ELF-1 (cell line): ENCODE measurements at regions not wholly inside any gene's neighbourhood (a gene's known extent, or its start where the extent isn't known, plus 50 kb on each side); places are given as distances from the start of the nearest gene placed in this dataset.

ENCODE experiments used
- DNase-seq: peaks from one replicate; pipeline ENCODE4 v3.0.0-alpha.2; 2016; ENCODE audit warnings: low read depth, low spot score

GRCh38 chr4:11931266-11931820, 502.6 kb upstream of the HS3ST1 start:
- DNase-seq = no peak

DNA sequence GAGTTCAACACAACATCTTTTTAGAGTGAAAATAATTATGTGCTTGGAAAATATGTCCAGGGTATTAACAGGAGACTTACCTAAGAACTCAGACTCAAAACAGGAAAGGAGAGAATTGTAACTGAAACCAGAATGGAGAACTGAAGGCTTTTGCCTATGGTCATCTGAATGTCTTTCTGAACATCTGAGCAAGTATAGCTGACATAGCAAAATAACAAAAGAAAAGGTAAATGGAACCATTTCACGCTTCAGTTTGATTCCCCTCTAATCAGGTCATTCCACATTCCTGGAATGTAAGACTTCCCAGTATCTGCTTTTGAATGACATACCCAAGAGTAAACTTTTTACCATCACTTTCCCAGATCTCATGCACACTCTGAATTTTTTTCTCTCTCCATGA, 500.4 kb upstream of the HS3ST1 start:
- no peak for DNase-seq

GRCh38 chr4:11919316-11919715, 490.6 kb upstream of the HS3ST1 start:
- DNase-seq = no peak

DNA sequence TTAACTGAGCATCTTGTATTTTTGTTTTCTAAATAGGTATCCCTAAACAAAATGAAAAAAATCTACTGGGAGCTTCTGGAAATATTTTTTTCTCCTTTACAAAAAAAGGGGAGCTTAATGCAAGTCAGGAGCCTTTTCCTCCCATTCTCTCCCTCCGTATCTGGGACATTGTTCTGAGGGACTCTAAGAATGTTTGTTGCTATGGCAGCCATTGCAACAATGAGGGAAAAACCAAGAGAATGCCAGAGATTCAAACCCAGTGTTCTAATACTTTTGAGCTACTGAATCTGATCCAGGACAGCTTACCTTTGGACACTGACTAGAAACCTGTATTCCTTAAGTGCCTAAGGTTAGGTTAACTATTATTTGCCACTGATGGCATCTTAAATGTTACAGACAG, 485.7 kb upstream of the HS3ST1 start:
- DNase-seq = no peak

GRCh38 chr4:11912886-11913285, 484.2 kb upstream of the HS3ST1 start:
- no peak for DNase-seq

DNA sequence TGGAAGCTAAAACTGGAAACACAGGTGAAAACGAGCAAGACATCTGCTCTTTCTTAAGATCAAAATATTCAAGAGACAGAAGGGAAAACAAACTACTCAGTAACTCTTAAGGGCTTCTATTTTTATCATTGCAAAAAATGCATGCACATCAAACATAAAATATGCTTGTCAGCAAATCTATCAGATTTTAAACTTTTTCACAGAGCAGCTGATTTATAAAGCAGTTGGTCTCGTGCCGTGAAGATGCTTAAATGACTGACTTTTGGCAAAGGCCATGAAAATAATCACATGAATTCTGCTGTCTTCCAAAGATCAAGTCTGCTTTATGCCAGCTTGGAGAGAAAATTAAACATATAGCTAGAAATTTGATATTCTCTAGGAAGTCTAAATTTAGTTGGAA, 482.1 kb upstream of the HS3ST1 start:
- no peak for DNase-seq

- no peak for DNase-seq
Measured at GRCh38 chr4:11908712-11909111, 480.0 kb upstream of the HS3ST1 start.

GRCh38 chr4:11908205-11908604, 479.5 kb upstream of the HS3ST1 start:
- DNase-seq = no peak

DNA sequence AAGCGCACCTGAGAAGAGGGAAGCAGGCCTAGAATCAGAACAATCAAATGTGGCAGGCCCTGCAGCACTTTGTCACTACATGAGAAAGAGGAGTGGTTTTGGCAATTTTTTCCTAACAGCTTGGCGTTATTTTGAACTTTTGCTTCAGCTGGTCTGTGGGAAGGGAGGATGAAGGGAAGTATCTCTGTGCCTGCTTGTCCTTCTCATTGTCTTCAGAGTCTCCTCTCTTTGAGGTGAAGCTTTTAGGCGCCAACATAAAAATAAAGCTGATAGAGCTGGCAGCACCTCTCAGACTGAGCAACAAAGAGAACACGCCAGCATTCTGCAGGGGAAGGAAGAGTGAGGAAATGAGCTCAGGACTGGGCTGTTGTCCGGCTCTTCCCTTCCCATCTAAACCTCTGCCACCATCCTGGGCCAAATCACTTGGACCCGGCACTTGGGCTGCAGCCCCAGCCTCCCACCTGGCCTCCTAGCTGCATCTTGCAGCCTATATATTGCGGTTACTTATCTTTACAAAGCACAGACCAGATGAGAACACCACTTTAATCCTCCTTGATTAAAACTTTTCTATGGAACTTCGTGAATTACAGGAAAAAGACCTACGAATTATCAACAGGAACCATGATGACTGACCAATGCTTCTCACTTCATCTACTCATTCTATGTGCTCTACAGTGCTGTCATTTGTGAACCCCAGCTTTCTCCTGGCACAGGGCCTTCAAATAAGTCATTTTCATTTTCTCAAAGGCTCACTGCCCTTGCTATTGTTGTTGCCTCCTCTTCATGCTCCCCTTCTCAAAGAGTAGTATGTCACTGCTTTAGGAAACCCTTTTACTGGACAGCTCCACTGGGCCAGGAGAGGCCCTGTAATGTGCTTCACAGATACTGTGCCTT, 476.4 kb upstream of the HS3ST1 start:
- DNase-seq = no peak

GRCh38 chr4:11904117-11904535, 475.4 kb upstream of the HS3ST1 start:
- DNase-seq = no peak

- no peak for DNase-seq
Measured at GRCh38 chr4:11901089-11901488, 472.4 kb upstream of the HS3ST1 start.

GRCh38 chr4:11900359-11900758, 471.7 kb upstream of the HS3ST1 start:
- DNase-seq = no peak

DNA sequence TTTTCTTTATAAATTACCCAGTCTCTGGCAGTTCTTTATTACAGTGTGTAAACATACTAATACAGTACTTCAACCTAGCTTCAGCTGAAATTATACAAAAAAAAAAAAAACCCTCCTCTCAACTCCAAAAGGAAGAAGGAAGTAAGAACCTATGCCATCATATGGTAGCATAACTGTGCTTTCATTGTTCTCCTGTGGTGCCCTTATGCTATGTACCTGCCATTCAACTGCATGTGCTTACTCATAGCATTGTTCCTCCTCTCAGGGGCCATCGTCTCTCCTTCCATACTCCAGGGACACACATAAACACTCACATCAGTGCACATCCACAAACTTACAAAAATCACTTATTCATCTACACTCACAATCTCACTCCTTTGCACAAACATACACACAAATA, 470.1 kb upstream of the HS3ST1 start:
- DNase-seq = no peak

DNA sequence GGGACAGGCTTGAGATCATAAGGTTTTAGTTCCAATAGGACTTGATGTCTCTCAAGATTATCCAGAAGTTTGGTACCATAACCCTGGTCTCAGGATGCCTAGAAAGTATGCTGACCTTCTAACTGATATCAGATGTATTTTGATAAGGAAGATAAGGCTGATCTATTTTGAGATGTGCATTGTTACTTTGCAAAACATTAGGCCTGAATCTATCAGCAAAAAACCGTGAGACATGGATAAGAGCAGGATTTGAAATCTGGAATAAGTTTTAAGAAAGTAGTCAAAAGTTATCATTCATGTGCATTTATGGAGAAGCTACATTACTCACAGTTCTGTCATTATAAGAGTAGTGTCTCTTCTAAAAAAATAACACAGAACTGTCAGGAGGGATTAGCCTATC, 467.1 kb upstream of the HS3ST1 start:
- no peak for DNase-seq

- no peak for DNase-seq
Measured at GRCh38 chr4:11894977-11895376, 466.3 kb upstream of the HS3ST1 start.

GRCh38 chr4:11894221-11894620, 465.5 kb upstream of the HS3ST1 start:
- no peak for DNase-seq

GRCh38 chr4:11889099-11889498, 460.4 kb upstream of the HS3ST1 start:
- no peak for DNase-seq

GRCh38 chr4:11881947-11882346, 453.3 kb upstream of the HS3ST1 start:
- DNase-seq = no peak

DNA sequence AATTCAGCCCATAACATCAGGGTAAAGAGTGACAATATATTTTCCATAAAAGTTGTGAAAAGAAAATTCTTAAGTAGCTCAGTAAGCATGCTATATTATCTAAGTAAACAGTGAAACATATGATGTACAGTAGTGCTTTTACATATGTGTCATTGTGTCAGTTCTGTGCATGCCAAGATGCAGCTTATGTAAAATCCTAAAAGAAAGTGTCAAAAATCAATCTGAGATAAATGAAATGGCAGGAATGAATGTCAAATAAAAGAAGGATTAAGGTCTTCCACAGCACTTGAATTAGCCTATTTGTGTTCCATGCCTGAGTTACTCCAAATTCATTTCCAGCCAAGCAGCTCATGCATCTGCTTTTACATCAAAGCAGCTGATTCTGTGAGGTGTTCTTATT, 452.7 kb upstream of the HS3ST1 start:
- DNase-seq = no peak

DNA sequence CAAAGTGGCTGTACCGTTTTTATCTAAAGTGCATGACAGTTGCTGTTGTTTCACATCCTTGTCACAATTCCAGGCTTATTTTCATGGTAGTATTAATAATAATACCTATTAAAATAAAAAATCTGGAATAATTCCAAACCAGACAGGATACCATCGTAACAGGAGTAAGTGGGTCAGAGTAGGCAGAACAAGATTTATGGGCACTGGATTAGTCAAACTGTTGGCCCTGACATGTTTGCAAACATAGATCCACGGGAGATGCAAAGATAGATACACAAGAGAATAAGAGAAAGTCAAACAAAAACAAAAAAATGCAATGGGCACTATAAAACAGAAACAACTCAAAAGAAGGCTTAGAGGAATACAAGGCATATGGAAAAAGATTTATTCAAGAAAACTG, 449.5 kb upstream of the HS3ST1 start:
- no peak for DNase-seq

- no peak for DNase-seq
Measured at GRCh38 chr4:11876104-11876503, 447.4 kb upstream of the HS3ST1 start.

GRCh38 chr4:11869191-11869870, 440.6 kb upstream of the HS3ST1 start:
- no peak for DNase-seq

DNA sequence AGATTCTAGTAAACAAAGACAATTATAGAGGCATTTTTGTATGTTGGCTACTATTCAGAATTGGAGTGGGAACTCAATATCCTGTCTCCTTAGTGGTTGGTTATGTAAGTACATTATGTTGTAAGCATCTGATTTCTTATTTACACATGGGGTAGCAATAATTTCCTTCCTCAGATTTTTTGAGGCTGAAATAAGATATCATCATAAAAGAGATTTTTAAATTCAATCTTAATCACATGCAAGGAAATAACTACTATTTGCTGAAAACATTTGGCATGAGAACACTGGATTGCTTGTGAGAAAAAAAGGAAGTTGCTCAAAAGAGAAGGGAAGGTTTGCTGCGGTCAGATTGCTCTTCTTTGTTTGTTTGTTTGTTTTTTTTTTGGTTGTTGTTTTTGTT, 437.7 kb upstream of the HS3ST1 start:
- DNase-seq = no peak
